ENCODE measurements at regions not wholly inside any gene's neighbourhood (a gene's known extent, or its start where the extent isn't known, plus 50 kb on each side); places are given as distances from the start of the nearest gene placed in this dataset.
"Not testable (repeated sequence)": the region's sequence is repeated elsewhere in the genome, so short reads cannot be mapped to it uniquely, and the experiment has no call there.

DNA sequence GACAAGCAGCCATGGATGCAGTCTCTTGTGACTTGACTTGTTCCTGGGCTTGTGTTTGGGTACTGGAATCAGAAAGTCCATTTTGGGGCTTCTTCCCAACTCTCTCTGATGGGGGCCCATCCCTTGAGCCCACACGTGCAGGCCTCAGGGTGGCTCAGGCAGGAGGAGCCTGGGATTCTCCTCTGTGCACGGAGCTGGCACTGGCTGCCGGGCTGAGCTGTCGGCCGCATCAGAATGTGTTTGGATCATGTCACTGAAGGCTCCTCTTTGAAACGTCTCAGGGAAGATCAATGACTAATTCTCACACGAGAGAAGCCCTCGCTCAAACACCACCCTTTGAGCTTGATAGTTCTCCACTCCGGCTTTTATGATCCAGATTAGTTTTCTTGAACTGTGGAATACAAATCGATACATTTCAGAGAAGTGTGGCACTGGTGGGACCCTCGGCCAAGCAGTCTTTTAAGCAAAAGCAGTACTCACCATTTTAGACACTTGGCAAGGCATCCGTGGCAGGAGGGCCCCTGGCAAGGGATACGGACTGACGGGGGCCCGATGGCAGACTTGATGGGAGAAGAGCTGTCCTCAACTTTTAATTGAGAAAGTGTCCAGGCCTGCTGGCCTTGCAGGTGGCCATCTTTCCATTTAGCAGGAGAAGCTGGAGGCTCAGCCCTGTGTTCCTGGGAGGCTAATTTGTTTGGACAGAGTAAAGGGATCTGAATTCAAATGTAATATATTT, 220.7 kb upstream of the C1orf174 start:
- DNase-seq (ENCODE audit: low read depth), result no peak

DNA sequence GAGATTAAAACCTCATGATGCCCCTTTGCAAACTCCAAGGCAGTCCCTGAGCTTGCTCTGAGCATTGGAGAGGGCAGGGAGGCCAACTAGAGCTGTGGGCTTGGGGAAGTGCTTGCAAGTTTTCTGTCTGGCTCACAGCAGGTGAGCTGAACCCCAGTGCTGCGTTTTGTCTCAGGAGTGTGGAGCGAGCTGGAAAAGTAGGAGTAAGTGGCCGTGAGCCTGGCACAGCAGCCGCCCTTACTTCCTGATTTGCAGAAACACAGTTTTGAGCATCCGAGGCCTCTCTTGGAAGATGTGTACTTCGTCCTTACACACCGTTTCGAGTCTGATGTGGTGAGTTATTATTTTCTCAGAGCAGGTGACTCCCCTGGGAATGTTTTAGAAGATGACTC, 221.2 kb upstream of the C1orf174 start:
- DNase-seq (ENCODE audit: low read depth), result no peak

DNA sequence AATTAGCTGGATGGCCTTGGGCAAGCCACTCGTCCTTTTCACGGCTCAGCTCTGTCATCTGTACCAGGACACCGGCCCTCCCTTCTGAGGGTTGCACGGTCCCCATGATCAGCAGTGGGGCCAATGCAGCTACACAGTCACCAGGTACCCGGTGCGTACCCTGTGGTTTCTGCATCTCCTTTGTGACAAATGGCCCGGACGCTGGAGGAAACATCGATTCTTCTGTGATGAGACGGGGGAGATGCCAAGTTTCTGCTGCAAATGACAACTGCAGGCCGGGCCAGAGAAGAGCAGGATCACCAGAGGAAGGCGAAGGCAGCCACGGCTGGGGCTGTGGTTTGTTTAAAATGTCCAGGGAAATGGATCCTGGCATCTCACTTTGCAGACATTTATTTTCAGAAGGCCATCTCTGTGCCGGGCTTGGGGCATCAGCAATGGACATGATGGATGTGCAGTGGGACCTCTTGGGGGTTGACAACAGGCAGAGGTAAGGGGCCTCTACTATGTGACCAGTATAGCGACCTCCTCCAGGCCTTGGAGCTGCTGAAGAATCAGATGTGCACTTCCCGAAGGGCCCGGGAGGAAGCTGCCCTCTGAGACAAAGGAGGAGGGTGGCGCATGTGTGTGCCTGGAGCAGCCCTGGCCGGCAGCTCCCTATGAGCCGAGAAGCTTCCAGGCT, 221.9 kb upstream of the C1orf174 start:
- DNase-seq (ENCODE audit: low read depth), result no peak

DNA sequence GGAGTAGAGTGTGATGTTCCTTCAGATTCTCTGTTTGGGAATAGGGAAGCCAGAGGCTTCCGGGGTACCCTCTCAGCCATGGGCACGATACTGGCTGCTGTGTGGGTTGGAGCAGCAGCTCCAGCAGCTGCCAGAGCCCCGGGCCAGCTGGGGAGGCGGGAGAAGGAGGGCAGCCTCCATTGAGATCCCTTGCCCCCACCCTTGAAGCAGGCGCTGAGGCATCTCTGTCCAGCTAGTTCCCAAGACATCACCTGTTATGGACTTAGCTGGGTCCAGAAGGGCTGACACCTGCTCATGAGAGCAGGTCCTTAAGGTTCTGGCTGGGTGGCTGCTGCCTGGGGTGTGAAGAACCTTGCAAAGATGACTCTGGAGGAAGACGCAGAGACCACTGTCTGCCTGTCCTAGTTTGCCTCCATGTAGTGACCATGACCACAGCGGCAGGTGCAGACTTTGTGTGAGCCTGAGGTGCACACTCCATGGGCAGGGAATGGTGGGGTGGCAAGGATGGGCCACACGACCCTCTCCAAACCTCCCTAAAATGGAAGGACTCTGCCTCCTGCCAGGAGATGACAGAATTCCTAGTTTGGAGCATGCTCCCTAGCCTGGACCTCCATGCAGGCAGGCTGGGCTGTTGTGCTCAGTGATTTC, 222.6 kb upstream of the C1orf174 start:
- no peak for DNase-seq (ENCODE audit: low read depth)

DNA sequence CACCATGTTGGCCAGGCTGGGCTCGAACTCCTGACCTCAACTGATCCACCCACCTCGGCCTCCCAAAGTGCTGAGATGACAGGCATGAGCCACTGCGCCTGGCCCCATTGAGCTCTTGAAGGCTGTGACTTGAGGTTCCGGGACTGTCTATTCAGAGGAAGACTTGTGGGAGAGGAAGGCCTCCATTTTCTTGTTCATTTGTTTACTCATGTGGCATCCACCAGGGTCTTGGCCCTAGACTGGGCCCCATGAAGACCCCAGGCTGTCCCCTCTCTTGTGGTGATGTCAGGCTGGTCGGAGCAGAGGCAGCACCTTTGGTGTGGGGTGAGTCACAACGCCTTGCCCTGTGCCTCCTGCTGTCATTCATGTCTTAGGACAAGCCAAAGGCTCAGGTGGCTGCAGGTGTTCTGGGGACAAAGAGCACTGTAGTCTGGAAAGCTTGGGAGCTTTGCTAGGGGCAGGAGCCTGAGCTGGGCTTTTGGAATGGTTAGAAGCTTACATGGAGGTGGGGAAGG, 224.6 kb upstream of the C1orf174 start:
- DNase-seq (ENCODE audit: low read depth), result no peak

DNA sequence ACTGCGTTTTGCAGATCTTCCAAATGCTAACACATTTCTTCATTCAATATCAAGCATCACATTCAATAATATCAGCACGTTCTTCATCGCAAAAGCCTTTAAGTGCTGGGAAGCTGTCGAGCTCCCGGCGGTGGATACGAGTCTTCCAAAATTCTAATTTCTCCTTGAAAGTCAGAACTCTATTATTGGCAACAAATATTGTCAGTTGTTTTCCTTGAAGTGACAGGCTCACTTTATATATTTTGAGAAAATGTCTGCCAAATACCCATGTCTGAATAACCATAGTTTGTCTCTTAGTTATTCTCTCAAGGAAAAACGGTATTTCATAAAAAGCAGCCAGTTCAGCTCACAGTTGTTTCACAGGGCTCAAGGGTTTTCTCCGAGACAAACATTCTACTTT, 226.2 kb upstream of the C1orf174 start:
- DNase-seq (ENCODE audit: low read depth), result no peak

DNA sequence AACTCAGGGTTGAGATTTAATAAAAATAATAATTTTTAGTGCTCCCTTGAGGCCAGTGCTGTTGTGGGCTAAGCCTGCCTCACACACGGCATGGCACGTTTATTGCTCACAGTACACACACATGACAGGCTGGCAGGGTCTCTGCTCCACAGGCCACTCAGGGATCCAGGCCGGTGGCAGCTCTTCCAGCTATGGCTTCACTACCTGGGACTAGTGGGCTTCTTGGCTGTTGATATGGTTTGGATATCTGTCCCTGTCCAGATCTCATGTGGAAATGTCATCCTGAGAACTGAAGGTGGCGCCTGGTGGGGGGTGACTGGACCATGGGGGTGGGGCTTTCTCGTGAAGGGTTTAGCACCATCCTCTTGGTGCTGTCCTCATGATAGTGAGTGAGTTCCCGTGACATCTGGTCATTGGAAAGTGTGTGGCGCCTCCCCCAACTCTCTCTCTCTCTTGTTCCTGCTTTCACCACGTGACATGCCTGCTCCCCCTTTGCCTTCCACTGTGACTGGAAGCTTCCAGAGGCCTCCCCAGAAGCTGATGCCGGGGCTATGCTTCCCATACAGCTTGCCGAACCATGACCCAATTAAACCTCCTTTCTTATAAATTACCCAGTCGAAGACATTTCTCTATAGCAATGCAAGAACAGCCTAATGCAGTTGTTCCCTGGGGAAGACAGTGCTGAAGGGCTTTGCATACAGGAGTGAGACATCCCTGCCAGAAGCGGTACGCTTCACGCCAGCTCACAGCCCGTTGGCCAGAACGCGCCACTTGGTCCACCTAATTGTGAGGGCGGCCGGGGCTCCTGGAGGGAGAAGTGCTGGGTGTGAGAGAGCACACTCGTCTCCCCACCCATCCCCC, 226.9 kb upstream of the C1orf174 start:
- no peak for DNase-seq (ENCODE audit: low read depth)

DNA sequence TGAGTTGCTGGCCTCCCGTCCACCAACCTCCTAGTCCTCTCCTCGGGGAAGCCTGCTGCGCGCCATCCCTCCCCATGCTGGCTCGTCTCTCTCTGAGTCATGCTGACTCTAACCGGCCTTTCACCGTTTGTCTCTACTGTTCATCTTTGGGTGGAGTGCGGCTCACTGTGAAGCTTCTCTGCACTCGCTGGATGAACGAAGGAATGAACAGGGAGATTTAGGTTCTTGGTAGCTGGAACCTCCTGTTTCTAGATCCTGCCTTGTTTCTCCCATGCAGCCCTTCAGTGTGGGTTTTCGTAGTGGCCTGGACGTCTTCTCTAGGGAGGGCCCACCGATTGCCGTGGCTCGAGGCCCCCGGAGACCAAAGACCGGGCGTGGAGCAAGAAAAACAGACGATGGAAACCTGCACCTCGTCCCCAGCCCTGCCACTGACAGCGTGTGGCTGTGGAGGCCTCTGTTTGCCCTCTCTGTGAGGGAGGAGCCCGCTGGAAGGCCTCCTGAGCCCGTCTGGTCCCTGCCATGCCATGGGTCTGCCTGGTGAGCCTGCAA, 227.6 kb upstream of the C1orf174 start:
- DNase-seq (ENCODE audit: low read depth), result no peak

DNA sequence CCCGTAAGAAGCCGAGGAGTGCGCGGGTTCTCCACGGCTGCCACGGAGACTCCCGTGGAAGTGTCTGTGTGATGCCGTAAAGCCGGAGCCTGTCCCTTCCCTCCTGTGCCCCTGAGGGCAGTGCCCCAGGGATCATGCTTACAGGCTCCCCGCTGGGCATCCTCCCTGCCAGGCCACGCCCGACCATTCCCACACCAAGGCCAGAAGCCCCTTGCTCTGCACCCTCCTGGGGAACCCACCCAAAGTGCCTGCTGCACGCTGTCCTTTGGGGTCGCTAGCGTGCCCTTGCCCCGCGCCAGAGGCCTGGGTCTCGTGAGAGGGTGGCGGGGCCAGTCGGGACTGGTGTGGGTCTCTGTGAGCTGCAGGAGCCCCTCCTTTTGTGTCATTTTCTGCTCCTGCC, 228.5 kb upstream of the C1orf174 start:
- no peak for DNase-seq (ENCODE audit: low read depth)

DNA sequence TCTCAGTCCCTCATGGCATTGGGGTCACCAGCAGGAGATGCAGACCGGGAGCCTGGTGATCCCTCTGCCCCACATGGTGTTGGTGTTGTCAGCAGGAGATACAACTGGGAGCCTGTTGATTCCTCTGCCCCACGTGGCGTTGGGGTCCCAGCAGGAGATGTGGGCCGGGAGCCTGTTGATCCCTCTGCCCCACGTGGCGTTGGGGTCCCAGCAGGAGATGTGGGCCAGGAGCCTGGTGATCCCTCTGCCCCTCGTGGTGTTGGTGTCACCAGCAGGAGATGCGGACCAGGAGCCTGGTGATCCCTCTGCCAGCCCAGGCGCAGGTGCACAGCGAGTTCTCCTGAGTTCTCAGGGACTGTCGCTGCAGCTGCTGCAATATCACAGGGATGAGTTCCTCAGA, 229.6 kb upstream of the C1orf174 start:
- no peak for DNase-seq (ENCODE audit: low read depth)

DNA sequence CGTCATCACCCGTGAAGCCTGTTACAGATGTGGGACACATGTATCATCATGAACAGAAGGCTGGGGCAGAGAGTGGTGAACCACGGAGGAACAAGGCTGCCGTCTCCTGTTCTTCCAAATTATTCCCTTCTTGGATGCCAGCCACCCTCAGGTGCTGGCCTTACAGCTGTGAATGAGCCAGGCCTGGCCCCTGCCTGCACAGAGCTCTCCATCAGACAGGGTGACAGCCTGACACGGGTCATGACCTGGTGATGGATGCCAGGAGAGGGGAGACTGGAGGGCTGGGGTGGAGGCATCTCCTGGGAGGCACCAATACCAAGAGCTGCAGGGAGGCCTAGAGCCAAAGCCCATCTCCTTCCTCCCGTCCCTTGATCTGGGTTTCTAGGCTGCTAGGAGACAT, 230.0 kb upstream of the C1orf174 start:
- no peak for DNase-seq (ENCODE audit: low read depth)

DNA sequence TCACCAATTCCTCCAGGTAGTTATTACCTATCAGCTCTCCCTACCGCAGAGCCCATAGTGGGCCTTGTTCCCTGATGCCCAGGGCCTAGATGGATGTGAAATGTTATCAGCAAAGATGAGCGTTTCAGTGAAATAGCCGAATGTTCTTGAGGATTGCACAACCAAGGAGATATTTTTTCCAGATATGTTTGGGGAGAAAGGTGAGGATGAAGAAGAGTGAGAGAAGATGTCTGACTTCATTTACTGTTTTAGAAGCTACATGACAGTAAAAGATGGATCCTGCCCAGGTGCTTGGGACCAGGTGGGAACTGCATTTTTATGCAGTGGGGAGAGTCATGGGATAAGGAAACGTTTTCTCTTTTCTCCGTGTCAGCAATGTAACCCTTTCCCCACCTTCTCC, 231.7 kb upstream of the C1orf174 start:
- no peak for DNase-seq (ENCODE audit: low read depth)

DNA sequence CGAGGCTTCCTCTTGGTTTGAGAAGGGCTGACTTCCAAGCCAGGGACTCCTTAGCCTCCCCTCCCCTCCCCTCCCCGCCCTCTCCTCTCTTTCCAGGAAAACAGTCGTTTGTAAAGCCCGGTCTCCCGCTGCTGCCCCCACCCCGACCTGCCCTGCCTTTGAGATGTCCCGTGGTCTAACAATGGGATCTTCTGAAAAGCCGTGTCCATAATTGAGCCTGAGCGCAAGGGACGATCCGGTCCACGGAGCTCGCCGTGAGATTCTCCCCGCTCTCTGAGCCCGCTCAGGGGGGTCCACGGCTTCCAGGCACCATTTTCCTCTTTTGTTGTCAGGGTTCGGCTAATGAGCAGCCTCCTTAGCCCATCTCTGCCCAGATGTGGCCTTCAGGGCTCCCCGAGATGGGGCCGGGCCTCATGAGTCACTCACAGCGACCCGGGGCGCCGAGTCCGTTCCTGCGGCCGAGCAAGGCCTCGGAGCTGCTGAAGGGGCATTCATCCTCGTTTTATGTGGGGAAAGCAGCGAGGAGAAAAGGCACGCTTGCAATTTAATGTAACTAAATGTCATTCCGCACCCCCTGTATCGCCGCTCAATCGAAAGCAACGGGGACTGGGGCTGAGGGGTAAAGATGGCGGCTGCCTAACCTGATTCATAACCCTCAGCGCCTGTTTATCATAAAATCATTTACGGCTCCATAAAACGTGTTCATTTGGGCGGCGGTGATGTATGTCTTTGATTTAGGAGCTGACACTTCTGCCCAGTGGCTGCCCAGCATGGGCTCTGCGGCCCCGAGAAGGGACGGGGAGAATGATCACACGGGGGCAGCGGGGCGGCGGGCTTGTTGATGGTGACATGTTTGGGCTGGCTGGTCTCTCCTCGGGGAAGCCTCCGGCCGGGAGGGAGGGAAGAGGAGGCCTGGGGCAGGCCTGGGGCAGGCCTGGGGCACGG, 232.6 kb upstream of the C1orf174 start:
- DNase-seq (ENCODE audit: low read depth), result no peak

DNA sequence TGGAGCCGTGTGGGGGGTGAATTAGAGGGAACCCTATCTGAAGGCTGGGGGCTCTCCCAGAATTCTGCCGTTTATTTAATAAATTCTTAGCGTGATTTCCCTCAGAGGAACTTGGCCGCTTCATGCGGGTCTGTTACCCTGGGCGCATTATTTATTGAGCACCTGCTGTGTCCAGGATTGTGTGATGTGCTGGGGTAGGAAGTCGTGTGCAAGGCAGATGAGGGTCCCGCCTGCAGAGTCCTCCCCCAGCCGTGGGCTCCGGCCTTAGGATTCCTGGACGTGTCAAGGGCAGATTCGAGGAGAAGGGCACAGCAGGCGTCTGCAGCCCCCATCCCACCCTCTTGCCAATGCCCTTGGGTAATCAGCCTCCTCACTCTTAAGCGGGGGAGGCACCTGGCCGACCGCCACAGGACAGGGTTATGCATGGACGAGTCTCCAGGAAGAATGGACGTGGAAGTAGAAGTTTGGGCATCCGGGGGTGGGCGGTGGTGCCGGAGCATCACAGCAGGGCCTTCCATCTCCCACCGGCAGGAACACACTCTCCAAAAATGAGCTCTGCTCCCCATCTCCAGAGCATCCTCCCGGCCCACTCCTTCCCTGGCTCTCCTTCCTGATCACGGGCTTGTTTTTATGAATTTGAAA, 233.3 kb upstream of the C1orf174 start:
- no peak for DNase-seq (ENCODE audit: low read depth)

DNA sequence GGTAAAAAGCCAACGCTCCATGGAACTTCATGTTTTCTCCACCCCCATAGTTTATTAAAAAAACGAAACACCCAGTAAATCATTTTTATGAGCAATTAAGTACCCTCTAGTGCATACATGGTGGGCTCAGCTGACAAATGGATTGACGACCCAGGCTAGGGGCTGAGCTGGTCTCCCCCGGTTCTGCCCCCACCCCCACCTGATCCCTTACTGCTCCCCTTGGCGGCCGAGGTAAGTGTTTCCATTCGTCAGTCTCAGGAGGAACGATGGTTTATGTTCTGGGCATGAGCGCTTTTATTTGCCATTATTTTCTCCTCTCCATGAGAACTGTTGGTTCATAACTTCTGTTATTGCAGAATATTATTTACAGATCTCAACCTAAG, 233.9 kb upstream of the C1orf174 start:
- DNase-seq (ENCODE audit: low read depth), result no peak

DNA sequence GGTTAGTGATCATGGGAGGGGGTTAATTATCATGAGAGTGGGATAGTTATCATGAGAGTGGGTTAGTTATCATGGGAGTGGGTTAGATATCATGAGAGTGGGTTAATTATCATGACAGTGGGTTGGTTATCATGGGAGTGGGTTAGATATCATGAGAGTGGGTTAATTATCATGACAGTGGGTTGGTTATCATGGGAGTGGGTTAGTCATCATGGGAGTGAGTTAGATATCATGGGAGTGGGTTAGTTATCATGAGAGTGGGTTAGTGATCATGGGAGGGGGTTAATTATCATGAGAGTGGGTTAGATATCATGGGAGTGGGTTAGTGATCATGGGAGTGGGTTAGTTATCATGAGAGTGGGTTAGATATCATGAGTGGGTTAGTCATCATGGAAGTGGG, 235.8 kb upstream of the C1orf174 start:
- not testable (repeated sequence) for DNase-seq (ENCODE audit: low read depth)

DNA sequence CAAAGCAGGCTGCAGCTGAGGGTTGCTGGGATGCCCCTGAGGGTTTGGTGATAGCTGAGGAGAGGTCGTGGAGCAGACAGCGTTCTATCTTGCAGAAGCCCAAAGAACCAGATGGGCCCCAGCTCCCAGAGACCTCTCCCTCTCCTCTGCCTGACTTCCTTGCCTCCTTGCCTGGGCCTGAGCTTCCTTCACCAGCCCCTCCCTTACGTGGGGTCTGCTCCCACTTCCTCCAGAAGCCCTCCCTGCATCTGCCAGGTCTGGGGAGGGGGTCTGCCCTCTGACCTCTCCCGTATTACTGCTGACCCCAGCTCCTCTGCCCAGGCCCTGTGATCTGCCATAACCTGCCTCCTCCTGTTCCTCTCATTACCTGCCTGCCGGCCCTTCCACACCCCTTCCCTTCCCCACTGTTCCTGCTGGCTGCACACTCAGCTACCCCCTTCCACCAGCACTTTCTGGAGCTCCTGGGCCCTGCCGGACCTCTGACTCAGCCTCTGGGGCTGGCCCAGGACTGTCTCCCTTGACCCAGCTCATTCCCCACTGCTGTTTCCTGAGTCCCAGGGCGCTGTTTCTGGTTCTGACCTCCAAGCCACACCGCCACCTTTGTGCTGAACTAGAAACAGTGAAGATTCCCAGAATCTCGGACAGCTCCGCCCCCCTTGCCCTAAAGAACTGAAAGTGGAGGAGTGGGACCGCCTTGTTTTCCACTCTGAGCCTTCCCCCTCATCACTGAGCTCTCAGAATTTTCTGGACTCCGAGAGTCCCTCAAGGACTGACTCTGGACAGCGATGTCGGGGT, 237.7 kb upstream of the C1orf174 start:
- DNase-seq (ENCODE audit: low read depth), result no peak

DNA sequence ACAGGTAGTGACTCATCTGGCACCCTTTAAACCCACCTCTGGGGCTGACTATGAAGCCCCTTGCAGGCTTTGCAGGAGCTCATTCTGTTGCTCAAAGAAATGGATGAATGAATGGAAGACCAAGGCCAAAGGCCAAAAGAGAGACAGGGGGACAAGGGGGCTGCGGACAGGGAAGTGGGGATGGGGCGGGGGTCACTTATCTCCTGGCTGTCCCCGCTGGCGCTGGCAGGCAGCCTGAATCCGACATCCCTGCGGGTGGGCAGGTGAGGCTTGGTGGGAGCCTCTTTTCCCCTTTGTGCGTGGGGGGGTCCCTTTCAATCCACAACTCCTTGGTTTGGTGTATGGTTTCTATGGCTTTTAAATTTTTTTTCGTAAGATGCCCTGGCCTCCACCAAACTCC, 239.6 kb upstream of the C1orf174 start:
- no peak for DNase-seq (ENCODE audit: low read depth)

DNA sequence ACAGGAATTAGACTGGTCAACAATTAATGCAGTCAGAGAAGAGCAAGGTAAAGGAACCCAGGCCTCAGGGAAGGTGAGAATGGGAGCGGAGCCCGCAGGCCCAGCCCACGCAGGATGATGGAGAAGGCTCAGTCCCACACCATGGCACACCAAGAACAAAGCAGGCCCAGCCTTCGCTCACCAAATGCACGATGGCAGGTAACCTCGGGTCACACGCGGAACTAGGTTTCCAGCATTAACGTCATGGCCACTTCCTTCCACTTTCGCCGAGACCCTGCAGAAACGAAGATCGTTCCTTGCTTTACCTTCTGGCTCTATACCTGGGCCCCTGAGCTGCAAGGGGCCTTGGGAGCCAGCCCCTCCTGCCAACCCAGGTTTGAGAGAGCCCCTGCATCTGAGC, 240.2 kb upstream of the C1orf174 start:
- no peak for DNase-seq (ENCODE audit: low read depth)

DNA sequence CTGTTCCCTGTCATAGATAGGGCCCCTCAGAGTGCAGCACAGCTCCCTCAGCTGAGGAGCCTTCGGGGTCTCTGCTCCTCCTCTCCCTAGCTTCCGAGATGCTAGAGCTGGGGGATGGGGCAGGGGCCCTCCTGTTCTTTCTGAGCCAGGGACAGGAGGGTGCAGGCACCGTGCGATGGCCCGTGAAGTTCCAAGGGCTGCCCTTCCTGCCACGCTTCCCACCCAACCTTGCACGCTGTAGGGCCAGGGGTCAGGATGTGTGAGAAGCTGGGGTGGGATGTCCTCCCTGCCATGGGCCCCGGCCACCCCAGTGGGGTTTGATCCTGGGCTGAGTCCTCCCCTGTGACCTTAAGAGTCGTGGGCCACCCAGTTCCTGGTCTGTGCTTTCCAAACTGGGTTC, 240.7 kb upstream of the C1orf174 start:
- DNase-seq (ENCODE audit: low read depth), result no peak

Data from stimulated activated CD4-positive, alpha-beta T cell treated with anti-CD3 and anti-CD28 coated beads, Interleukin-2, amount 100 ng/mL, for 4 hours (primary cell).